HG03521 (cell line): ENCODE measurements at regions not wholly inside any gene's neighbourhood (a gene's known extent, or its start where the extent isn't known, plus 50 kb on each side); places are given as distances from the start of the nearest gene placed in this dataset.
"Not testable (repeated sequence)": the region's sequence is repeated elsewhere in the genome, so short reads cannot be mapped to it uniquely, and the experiment has no call there.

Experiments
- ATAC-seq: cut with Tn5 transposase; IDR thresholded peaks from one replicate; pipeline ENCODE4 v1.9.1; 2021; ENCODE audit warnings: mild to moderate bottlenecking, moderate library complexity; ENCODE audit not compliant: unreplicated experiment

GRCh38 chr11:28838741-28839140 lies 730.6 kb downstream of the METTL15 start:
- ATAC-seq = no peak

GRCh38 chr11:28837599-28837998 lies 729.4 kb downstream of the METTL15 start:
- no peak for ATAC-seq

- ATAC-seq = no peak
Observed at GRCh38 chr11:28836285-28837081, 728.3 kb downstream of the METTL15 start.

- ATAC-seq = no peak
Observed at GRCh38 chr11:28835790-28836189, 727.6 kb downstream of the METTL15 start.

- ATAC-seq = no peak
Observed at GRCh38 chr11:28835317-28835716, 727.1 kb downstream of the METTL15 start.

- no peak for ATAC-seq
Observed at GRCh38 chr11:28834877-28835276, 726.7 kb downstream of the METTL15 start.

GRCh38 chr11:28833670-28834069 lies 725.5 kb downstream of the METTL15 start:
- ATAC-seq = no peak

- no peak for ATAC-seq
Observed at GRCh38 chr11:28833169-28833568, 725.0 kb downstream of the METTL15 start.

- no peak for ATAC-seq
Observed at GRCh38 chr11:28826807-28827206, 718.6 kb downstream of the METTL15 start.

GRCh38 chr11:28822576-28822975 lies 714.4 kb downstream of the METTL15 start:
- ATAC-seq = no peak

- no peak for ATAC-seq
Observed at GRCh38 chr11:28820296-28820989, 712.3 kb downstream of the METTL15 start.

GRCh38 chr11:28819741-28820140 lies 711.6 kb downstream of the METTL15 start:
- no peak for ATAC-seq

- ATAC-seq = no peak
Observed at GRCh38 chr11:28815110-28815509, 706.9 kb downstream of the METTL15 start.

- no peak for ATAC-seq
Observed at GRCh38 chr11:28808771-28809170, 700.6 kb downstream of the METTL15 start.

- no peak for ATAC-seq
Observed at GRCh38 chr11:28799316-28799715, 691.1 kb downstream of the METTL15 start.

- no peak for ATAC-seq
Observed at GRCh38 chr11:28798286-28798685, 690.1 kb downstream of the METTL15 start.

- no peak for ATAC-seq
Observed at GRCh38 chr11:28797536-28797935, 689.3 kb downstream of the METTL15 start.

GRCh38 chr11:28794405-28794804 lies 686.2 kb downstream of the METTL15 start:
- ATAC-seq = no peak

GRCh38 chr11:28793282-28793738 lies 685.1 kb downstream of the METTL15 start:
- no peak for ATAC-seq

GRCh38 chr11:28792856-28793255 lies 684.7 kb downstream of the METTL15 start:
- ATAC-seq = no peak

GRCh38 chr11:28787897-28788296 lies 679.7 kb downstream of the METTL15 start:
- ATAC-seq = not testable (repeated sequence)

GRCh38 chr11:28777126-28777525 lies 668.9 kb downstream of the METTL15 start:
- no peak for ATAC-seq
